ENCODE measurements at regions not wholly inside any gene's neighbourhood (a gene's known extent, or its start where the extent isn't known, plus 50 kb on each side); places are given as distances from the start of the nearest gene placed in this dataset.

GRCh38 chr7:26532471-26532870 lies 240.8 kb downstream of the SNX10 start:
- Mint-ChIP-seq H3K27me3 (peaks cover 24% of the 10 kb centered on the region), H3K4me1 (no peaks in the 10 kb centered on the region), H3K4me3 (no peak overlapping the region), H3K9me3 (no peaks in the 10 kb centered on the region), H3K27ac (no peak overlapping the region), H3K36me3 (no peaks in the 10 kb centered on the region)
- ATAC-seq (ENCODE audit: low read depth): no peak
- DNase-seq (ENCODE audit: low spot score in 2 of 2): no peak

DNA sequence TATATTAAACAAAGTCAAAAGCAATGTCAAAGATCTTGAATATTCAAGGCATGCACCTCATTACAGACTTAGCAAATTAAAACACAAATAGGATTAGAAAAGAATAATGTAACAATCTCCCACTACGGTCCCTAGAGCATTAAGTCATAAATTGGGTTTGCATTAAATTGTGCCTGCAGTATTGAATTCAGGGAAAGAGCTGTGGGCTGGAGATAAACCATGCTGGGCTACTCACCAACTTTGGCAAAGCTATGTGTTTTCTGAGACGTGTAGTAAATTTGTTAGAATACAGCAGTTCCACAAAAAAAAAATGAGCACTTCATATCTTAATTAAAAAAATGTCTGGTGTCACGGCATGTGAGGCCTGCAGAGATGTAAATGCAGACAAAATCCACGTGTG lies 241.6 kb downstream of the SNX10 start:
- H3K36me3 Mint-ChIP-seq: no peaks in the 10 kb centered on the region
- ATAC-seq (ENCODE audit: low read depth): no peak

DNA sequence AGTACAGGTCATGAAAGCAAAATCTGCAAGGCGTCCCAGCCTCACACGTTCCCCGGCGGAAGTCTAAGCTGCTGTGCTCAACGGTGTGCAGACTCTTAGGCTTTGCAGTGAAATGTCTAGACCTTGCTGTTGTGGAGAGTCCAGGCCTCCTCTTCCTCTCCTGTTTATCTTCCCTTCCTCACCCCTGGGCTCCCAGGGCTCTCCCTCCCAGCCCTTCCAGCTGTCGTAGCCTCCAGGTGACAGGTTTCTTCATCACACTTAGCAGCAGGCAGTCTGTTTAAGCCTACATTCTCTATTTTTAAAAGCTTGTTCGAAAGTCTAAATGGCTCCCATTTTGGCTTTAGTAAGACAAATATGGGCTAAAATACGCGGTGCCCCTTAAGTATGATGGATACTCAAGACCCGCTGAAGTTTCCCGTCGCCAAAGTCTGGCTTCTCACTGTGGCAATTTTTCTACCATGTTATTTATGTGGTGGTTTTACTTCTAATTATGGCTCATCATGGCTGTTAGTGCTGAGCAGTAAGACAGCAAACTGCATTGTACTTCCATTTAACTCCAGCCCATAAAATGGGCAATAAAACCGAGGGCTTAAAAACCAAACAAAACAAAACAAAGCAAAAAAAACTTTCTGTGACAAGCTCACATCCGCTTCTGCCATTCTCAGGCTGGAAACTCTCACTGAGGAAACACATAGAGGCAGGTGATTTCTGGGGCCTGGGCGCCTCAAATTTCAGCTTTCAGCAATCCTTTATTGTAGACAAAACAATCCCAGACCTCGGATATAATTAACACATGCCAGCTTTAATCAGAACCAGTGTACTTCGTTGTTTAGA lies 243.2 kb downstream of the SNX10 start:
- H3K27me3 Mint-ChIP-seq: peaks cover 29% of the 10 kb centered on the region
- H3K4me1 Mint-ChIP-seq: no peaks in the 10 kb centered on the region
- no peaks in the 10 kb centered on the region for H3K36me3 Mint-ChIP-seq
- no peaks in the 10 kb centered on the region for H3K9me3 Mint-ChIP-seq
- no peak overlapping the region for H3K4me3 Mint-ChIP-seq
- ATAC-seq (ENCODE audit: low read depth): no peak
- no peak overlapping the region for H3K27ac Mint-ChIP-seq
- no peak for DNase-seq (ENCODE audit: low spot score in 2 of 2)

More for the DNA sequence above, 241.6 kb downstream of the SNX10 start:
- DNase-seq (ENCODE audit: low spot score in 2 of 2): no peak
- peaks cover 27% of the 10 kb centered on the region for H3K27me3 Mint-ChIP-seq
- H3K4me3 Mint-ChIP-seq: no peak overlapping the region
- H3K9me3 Mint-ChIP-seq: no peaks in the 10 kb centered on the region
- H3K27ac Mint-ChIP-seq: no peak overlapping the region
- H3K4me1 Mint-ChIP-seq: no peaks in the 10 kb centered on the region

DNA sequence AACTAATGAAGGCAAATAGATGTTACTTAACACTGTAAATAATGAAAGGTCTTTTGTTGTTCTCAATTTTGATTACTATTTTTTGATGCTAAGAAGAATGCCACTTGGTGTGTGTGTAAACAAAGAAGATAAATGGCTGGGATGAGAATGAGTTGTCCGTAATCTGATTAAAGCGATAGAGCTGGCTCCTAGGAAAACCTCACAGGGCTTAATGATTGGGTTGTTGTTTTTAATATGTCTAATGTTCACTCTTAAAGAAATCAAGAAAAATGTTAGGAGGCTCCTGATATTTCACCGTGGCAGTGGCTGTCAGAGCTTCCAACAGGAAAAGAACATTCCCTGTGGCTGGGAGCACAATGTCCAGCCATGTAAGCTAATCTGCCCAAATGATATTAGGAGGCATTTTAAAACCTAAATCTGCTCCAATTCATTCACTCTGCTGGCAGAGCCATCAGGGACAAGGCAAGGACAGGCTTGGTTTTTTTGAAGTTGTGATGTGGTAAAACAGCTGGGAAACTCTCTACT lies 243.9 kb downstream of the SNX10 start:
- Mint-ChIP-seq H3K27me3 (peaks cover 32% of the 10 kb centered on the region), H3K27ac (no peak overlapping the region), H3K4me3 (no peak overlapping the region), H3K36me3 (no peaks in the 10 kb centered on the region), H3K9me3 (no peaks in the 10 kb centered on the region), H3K4me1 (no peaks in the 10 kb centered on the region)
- ATAC-seq (ENCODE audit: low read depth) (no peak), DNase-seq (ENCODE audit: low spot score in 2 of 2) (no peak)

- DNase-seq (ENCODE audit: low spot score in 2 of 2) (no peak), ATAC-seq (ENCODE audit: low read depth) (no peak)
- Mint-ChIP-seq H3K9me3 (no peaks in the 10 kb centered on the region), H3K4me3 (no peak overlapping the region), H3K36me3 (no peaks in the 10 kb centered on the region), H3K4me1 (no peaks in the 10 kb centered on the region), H3K27me3 (peaks cover 31% of the 10 kb centered on the region), H3K27ac (no peak overlapping the region)
These were observed 246.6 kb downstream of the SNX10 start for GRCh38 chr7:26538216-26538615.

- DNase-seq (ENCODE audit: low spot score in 2 of 2) (no peak), ATAC-seq (ENCODE audit: low read depth) (no peak)
- Mint-ChIP-seq H3K27me3 (peaks cover 35% of the 10 kb centered on the region), H3K36me3 (no peaks in the 10 kb centered on the region), H3K4me1 (no peaks in the 10 kb centered on the region), H3K27ac (no peak overlapping the region), H3K9me3 (no peaks in the 10 kb centered on the region), H3K4me3 (no peak overlapping the region)
These were observed 247.0 kb downstream of the SNX10 start for GRCh38 chr7:26538689-26539088.

- peaks cover 3% of the 10 kb centered on the region for H3K9me3 Mint-ChIP-seq
- H3K27me3 Mint-ChIP-seq: peaks cover 34% of the 10 kb centered on the region
- no peak for DNase-seq (ENCODE audit: low spot score in 2 of 2)
- H3K4me1 Mint-ChIP-seq: no peaks in the 10 kb centered on the region
- H3K4me3 Mint-ChIP-seq: no peak overlapping the region
- peaks cover 2% of the 10 kb centered on the region for H3K36me3 Mint-ChIP-seq
- no peak overlapping the region for H3K27ac Mint-ChIP-seq
- no peak for ATAC-seq (ENCODE audit: low read depth)
These were observed 251.7 kb downstream of the SNX10 start for GRCh38 chr7:26543340-26543739.

DNA sequence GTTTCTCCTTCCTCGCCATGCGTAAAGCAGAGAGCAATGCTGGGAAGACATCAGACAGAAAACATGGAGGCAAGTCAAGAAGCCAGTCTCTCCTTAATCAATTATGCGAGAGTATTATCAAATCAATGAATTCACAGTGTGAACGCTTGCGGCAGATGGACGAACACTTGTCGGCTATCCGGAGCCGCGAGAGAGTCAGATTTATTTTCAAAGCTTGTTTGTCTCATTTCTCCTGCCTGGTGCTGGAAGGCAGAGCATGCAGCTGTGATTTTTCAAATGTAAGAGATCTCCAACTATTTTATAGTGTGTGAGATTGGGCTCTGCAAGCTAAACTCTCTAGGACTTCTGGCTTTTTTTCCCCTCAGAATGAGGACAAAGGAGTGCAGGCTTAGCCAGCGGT lies 252.3 kb downstream of the SNX10 start:
- H3K9me3 Mint-ChIP-seq: peaks cover 3% of the 10 kb centered on the region
- H3K27ac Mint-ChIP-seq: no peak overlapping the region
- DNase-seq (ENCODE audit: low spot score in 2 of 2): no peak

DNA sequence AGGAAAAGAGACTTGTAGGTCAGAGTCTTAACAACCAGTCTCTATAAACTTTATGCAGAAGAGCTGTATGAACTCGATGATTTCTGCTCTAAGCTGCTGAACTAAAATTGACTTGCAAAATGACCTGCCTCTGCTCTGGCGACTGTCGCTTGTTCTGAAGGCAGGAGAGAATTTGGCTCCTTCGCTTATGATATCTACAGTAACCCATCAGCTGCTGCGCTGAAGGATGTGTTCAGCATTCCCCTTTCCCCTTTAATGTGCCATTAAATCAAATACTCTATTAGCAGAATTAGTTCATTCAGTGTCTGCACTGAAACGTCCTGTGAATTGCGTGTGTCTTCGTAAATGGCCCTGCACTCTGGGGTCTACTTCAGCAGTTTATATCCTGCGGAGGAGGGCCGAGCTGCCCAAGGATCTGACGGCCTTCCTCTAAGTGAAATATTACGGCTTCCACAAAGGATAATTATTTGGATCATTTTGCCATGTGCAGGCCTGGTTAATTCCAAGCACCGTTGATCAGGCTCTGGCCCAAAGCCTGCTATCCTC lies 254.9 kb downstream of the SNX10 start:
- peaks cover 2% of the 10 kb centered on the region for H3K36me3 Mint-ChIP-seq
- no peak for DNase-seq (ENCODE audit: low spot score in 2 of 2)
- peaks cover 39% of the 10 kb centered on the region for H3K27me3 Mint-ChIP-seq
- H3K4me1 Mint-ChIP-seq: no peaks in the 10 kb centered on the region
- no peak for ATAC-seq (ENCODE audit: low read depth)
- H3K27ac Mint-ChIP-seq: no peak overlapping the region
- H3K4me3 Mint-ChIP-seq: no peak overlapping the region
- peaks cover 3% of the 10 kb centered on the region for H3K9me3 Mint-ChIP-seq

More for the DNA sequence above, 252.3 kb downstream of the SNX10 start:
- no peak overlapping the region for H3K4me3 Mint-ChIP-seq
- no peaks in the 10 kb centered on the region for H3K4me1 Mint-ChIP-seq
- ATAC-seq (ENCODE audit: low read depth): no peak
- H3K36me3 Mint-ChIP-seq: peaks cover 2% of the 10 kb centered on the region
- peaks cover 38% of the 10 kb centered on the region for H3K27me3 Mint-ChIP-seq

GRCh38 chr7:26547156-26547555 lies 255.5 kb downstream of the SNX10 start:
- Mint-ChIP-seq H3K27ac (no peak overlapping the region), H3K27me3 (peaks cover 40% of the 10 kb centered on the region), H3K36me3 (peaks cover 2% of the 10 kb centered on the region), H3K4me3 (no peak overlapping the region), H3K4me1 (no peaks in the 10 kb centered on the region), H3K9me3 (peaks cover 3% of the 10 kb centered on the region)
- DNase-seq (ENCODE audit: low spot score in 2 of 2) (no peak), ATAC-seq (ENCODE audit: low read depth) (no peak)

GRCh38 chr7:26549281-26549944 lies 257.8 kb downstream of the SNX10 start:
- ATAC-seq (ENCODE audit: low read depth): no peak
- H3K36me3 Mint-ChIP-seq: peaks cover 2% of the 10 kb centered on the region
- no peak overlapping the region for H3K4me3 Mint-ChIP-seq
- no peak for DNase-seq (ENCODE audit: low spot score in 2 of 2)
- H3K27ac Mint-ChIP-seq: no peak overlapping the region
- H3K4me1 Mint-ChIP-seq: no peaks in the 10 kb centered on the region
- peaks cover 38% of the 10 kb centered on the region for H3K27me3 Mint-ChIP-seq
- H3K9me3 Mint-ChIP-seq: peaks cover 3% of the 10 kb centered on the region

DNA sequence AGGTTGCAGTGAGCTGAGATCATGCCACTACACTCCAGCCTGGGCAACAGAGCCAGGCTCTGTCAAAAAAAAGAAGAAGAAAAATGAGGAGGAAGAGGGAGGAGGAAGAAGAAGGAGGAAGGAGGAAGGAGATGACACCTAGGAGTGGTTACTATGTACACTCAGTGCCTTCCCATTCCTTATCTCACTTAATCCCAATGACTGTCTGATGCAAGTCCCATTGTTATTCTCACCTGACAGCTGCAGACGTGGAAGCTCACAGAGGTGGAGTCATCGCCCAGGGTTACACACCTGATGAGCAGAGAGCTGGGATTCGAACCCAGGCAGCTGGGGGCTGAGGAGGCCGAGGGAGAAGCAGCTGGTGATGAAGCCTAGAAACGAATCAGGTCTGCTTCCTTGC lies 258.8 kb downstream of the SNX10 start:
- peaks cover 2% of the 10 kb centered on the region for H3K36me3 Mint-ChIP-seq
- H3K4me3 Mint-ChIP-seq: no peak overlapping the region
- peaks cover 3% of the 10 kb centered on the region for H3K9me3 Mint-ChIP-seq
- peaks cover 32% of the 10 kb centered on the region for H3K27me3 Mint-ChIP-seq
- no peak for ATAC-seq (ENCODE audit: low read depth)
- H3K27ac Mint-ChIP-seq: no peak overlapping the region
- DNase-seq (ENCODE audit: low spot score in 2 of 2): no peak
- no peaks in the 10 kb centered on the region for H3K4me1 Mint-ChIP-seq

- peaks cover 29% of the 10 kb centered on the region for H3K27me3 Mint-ChIP-seq
- ATAC-seq (ENCODE audit: low read depth): no peak
- peaks cover 2% of the 10 kb centered on the region for H3K36me3 Mint-ChIP-seq
- H3K4me1 Mint-ChIP-seq: no peaks in the 10 kb centered on the region
- H3K9me3 Mint-ChIP-seq: peaks cover 3% of the 10 kb centered on the region
- no peak overlapping the region for H3K27ac Mint-ChIP-seq
- H3K4me3 Mint-ChIP-seq: no peak overlapping the region
- no peak for DNase-seq (ENCODE audit: low spot score in 2 of 2)
These were observed 260.1 kb downstream of the SNX10 start for GRCh38 chr7:26551740-26552139.

- Mint-ChIP-seq H3K36me3 (no peaks in the 10 kb centered on the region), H3K27ac (no peak overlapping the region), H3K9me3 (peaks cover 1% of the 10 kb centered on the region), H3K4me3 (no peak overlapping the region), H3K4me1 (no peaks in the 10 kb centered on the region), H3K27me3 (peaks cover 23% of the 10 kb centered on the region)
- ATAC-seq (ENCODE audit: low read depth) (no peak), DNase-seq (ENCODE audit: low spot score in 2 of 2) (no peak)
These were observed 261.5 kb downstream of the SNX10 start for GRCh38 chr7:26553128-26553527.

All from memory B cell (primary cell).